Adrenal gland (tissue), 9 donors: ENCODE measurements at regions not wholly inside any gene's neighbourhood (a gene's known extent, or its start where the extent isn't known, plus 50 kb on each side); places are given as distances from the start of the nearest gene placed in this dataset.

ENCODE experiments used
- DNase-seq, 7 donors: peaks; one replicate each; pipeline ENCODE4 v3.0.0-alpha.2; 2019 to 2020
- H3K27ac ChIP-seq, 5 donors: fragments of 200-600 bp; sonication (generic) in 4 of 5; 1 replicate in 3 of 5; 2 replicates in 2 of 5; pipeline versions ENCODE4 v1.5.1 to v1.8.0; 2016 to 2020; ENCODE audit warnings: mild to moderate bottlenecking in 1 of 5
- H3K27me3 ChIP-seq: fragments of 200-600 bp; 2 replicates; pipeline ENCODE4 v1.8.0; 2021
- H3K36me3 ChIP-seq, 2 donors: fragments of 200-600 bp; replicated peaks in 1 of 2; 1 replicate in 1 of 2; 2 replicates in 1 of 2; pipeline versions ENCODE4 v1.5.1 to v1.8.0; 2018 to 2022
- H3K4me1 ChIP-seq, 2 donors: fragments of 200-600 bp; replicated peaks in 1 of 2; 1 replicate in 1 of 2; 2 replicates in 1 of 2; pipeline versions ENCODE4 v1.5.1 to v1.8.0; 2018 to 2021
- H3K4me3 ChIP-seq, 4 donors: fragments of 200-600 bp; sonication (generic) in 3 of 4; one replicate each; pipeline ENCODE4 v1.5.1; 2016 to 2018
- H3K9me3 ChIP-seq, 3 donors: fragments of 200-600 bp; sonication (generic) in 1 of 3; replicated peaks in 1 of 3; 1 replicate in 2 of 3; 2 replicates in 1 of 3; pipeline versions ENCODE4 v1.5.1 to v1.8.0; 2016 to 2021
- POLR2A ChIP-seq, 2 donors: fragments of 450-650 bp; IDR thresholded peaks; one replicate each; pipeline ENCODE4 v1.6.1; 2017; ENCODE audit warnings: antibody characterized with exemption in 2 of 2, mild to moderate bottlenecking in 2 of 2, moderate library complexity in 1 of 2
- WGBS, 4 donors: extraction: QIAGEN DNeasy Blood & Tissue Kit in 2 of 4; methylation state at CpG; one replicate each; pipeline versions ENCODE4 v1.1.5 to v1.1.7; 2013 to 2017; 5-methylcytosine and 5-hydroxymethylcytosine counted together
- intact Hi-C, 2 donors: fragments of 100-400 bp; cut with DNase I; formaldehyde crosslinking; loops; one replicate each; pipeline versions ENCODE4 v1.14.1 to v1.15.0; 2022 to 2023
- TF ChIP-seq, protein P1 (sequence below), 6 experiments: fragments of 450-650 bp in 4 of 6; fragments of 200-600 bp in 2 of 6; sonication (generic) in 1 of 6; IDR thresholded peaks; 1 replicate in 5 of 6; 2 replicates in 1 of 6; pipeline versions ENCODE4 v1.5.1 to v1.8.0; 2016 to 2021; ENCODE audit warnings: antibody characterized with exemption in 6 of 6, mild to moderate bottlenecking in 2 of 6, moderate library complexity in 1 of 6
- donor health status: healthy with polysubstance abuse.
- donor health status: Bipolar disorder and iron deficiency.
- donor health status: DM: yes; HTN: yes; CAD: no.
- donor health status: DM: no; HTN: no; CAD: no.
- donor health status: DM: no; HTN: no; CAD: no.

DNA sequence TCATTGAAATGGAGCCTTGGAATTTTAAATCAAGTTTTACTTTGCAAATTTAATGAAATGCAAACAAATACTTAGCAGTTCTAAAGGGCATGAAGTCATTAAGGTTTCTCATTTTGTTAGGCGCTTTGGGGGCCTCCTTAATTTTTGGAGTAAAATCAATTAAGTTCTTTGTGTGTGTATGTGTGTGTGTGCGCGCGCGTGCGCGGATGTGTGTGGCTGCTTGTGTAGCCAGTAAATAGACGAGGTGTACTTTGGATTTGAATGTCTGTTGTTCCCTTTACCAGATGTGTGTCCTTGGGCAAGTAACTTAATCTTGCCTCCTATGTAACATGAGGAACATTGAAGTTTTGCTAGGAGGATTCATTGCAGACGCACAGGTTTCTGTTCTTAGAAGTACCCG lies 1051.4 kb upstream of the EEF2KMT start:
- no peak overlapping the region for H3K27ac ChIP-seq
- no peaks in the 10 kb centered on the region for H3K4me1 ChIP-seq
- intact Hi-C loops, result no loop called here
- whole genome bisulfite sequencing, 4 donors, result 84 to 87% (median 85%) methylated on average over 10 of the region's 10 CpGs
- no peaks in the 10 kb centered on the region for H3K27me3 ChIP-seq
- no peaks in the 10 kb centered on the region for H3K36me3 ChIP-seq
- H3K9me3 ChIP-seq, result no peaks in the 10 kb centered on the region
- H3K4me3 ChIP-seq, result no peak overlapping the region
- TF ChIP-seq POLR2A (IDR thresholded peaks at IDR 0.05), result no peak
- TF ChIP-seq, protein P1, sequence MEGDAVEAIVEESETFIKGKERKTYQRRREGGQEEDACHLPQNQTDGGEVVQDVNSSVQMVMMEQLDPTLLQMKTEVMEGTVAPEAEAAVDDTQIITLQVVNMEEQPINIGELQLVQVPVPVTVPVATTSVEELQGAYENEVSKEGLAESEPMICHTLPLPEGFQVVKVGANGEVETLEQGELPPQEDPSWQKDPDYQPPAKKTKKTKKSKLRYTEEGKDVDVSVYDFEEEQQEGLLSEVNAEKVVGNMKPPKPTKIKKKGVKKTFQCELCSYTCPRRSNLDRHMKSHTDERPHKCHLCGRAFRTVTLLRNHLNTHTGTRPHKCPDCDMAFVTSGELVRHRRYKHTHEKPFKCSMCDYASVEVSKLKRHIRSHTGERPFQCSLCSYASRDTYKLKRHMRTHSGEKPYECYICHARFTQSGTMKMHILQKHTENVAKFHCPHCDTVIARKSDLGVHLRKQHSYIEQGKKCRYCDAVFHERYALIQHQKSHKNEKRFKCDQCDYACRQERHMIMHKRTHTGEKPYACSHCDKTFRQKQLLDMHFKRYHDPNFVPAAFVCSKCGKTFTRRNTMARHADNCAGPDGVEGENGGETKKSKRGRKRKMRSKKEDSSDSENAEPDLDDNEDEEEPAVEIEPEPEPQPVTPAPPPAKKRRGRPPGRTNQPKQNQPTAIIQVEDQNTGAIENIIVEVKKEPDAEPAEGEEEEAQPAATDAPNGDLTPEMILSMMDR (IDR thresholded peaks at IDR 0.05), result no peak
- DNase-seq, result no peak

DNA sequence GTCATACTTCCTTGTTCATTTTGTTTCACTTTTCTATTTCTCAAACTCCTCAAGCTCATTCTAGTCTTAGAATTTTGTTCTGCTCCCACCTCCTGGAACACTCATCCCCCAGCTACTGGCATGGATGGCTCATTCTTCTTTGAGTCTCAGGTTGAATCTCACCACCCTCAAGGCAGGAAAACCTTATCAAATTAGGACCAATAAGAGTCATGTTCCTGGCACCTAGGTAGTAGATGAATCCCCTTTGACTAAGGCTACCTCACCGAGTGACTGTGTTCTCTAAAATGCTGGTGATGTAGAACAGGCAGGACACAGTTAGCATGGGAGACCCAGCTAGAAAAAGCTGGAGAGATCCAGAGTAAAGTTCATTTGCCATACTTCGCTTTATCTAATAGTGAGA lies 1050.8 kb upstream of the EEF2KMT start:
- intact Hi-C loops, result no loop called here
- no peaks in the 10 kb centered on the region for H3K4me1 ChIP-seq
- H3K27me3 ChIP-seq, result no peaks in the 10 kb centered on the region
- H3K36me3 ChIP-seq, result no peaks in the 10 kb centered on the region
- no peak overlapping the region for H3K4me3 ChIP-seq
- WGBS, 4 donors, result 70 to 76% (median 72%) methylated on average over 2 of the region's 2 CpGs
- no peak for DNase-seq
- H3K27ac ChIP-seq, result no peak overlapping the region
- no peaks in the 10 kb centered on the region for H3K9me3 ChIP-seq
- TF ChIP-seq, protein P1 (IDR thresholded peaks at IDR 0.05), result no peak
- TF ChIP-seq POLR2A (IDR thresholded peaks at IDR 0.05), result no peak

DNA sequence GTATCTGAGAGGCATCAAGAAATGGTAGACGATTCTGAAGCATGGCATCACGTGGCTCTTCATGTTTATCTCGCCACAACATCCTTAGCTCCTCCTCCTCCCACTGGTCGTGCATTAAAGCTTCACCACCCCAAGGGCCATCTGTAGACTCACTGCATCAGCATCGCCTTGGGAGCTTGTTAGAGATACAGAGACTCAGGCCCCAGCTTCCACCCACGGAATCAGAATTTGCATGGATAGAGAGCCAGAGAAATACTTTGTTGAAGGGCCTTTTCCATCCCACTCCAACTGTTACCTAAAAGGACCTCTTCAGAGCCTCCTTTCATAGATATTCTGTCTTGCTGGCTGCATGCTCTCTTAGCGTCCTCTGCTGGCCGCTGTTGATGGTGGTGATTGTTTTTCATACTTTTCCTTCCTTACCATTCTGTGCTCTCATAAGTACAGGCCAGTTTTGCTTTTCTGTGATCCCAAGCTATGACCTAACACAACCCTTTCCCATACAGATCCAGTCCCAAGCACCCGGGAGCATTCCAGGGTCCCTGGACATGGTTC lies 1049.4 kb upstream of the EEF2KMT start:
- TF ChIP-seq, protein P1 (IDR thresholded peaks at IDR 0.05), result no peak
- no peak for TF ChIP-seq POLR2A (IDR thresholded peaks at IDR 0.05)
- DNase-seq, result no peak
- no peaks in the 10 kb centered on the region for H3K27me3 ChIP-seq
- no peaks in the 10 kb centered on the region for H3K36me3 ChIP-seq
- intact Hi-C loops, result no loop called here
- H3K4me1 ChIP-seq, result no peaks in the 10 kb centered on the region
- H3K4me3 ChIP-seq, result no peak overlapping the region
- H3K27ac ChIP-seq, result no peak overlapping the region
- WGBS, 4 donors, result 47 to 64% (median 61%) methylated on average over 8 to 9 of the region's 9 CpGs
- H3K9me3 ChIP-seq, result no peaks in the 10 kb centered on the region

DNA sequence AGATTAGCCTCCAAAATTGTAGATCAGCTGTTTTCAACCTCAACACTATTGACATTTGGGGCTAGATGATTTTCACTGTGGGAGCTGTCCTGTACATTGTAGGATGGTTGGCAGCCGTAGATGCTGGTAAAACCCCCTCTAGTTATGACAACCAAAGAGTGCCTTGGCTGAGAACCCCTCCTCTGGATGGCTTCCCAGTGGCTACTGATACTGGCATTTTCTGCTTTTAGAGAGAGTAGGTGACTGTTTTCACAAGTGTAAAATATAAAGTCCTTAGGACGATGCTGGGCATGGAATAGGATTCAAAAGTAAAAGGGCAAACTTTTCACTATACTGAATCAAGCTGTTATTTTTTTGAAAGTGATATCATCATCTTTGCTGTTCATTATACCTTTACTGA lies 1048.8 kb upstream of the EEF2KMT start:
- 78 to 85% (median 82%) methylated on average over 2 of the region's 2 CpGs for WGBS, 4 donors
- DNase-seq, result no peak
- H3K9me3 ChIP-seq, result no peaks in the 10 kb centered on the region
- TF ChIP-seq POLR2A (IDR thresholded peaks at IDR 0.05), result no peak
- TF ChIP-seq, protein P1 (IDR thresholded peaks at IDR 0.05), result no peak
- intact Hi-C loops, result no loop called here
- H3K27ac ChIP-seq, result no peak overlapping the region
- no peak overlapping the region for H3K4me3 ChIP-seq
- no peaks in the 10 kb centered on the region for H3K27me3 ChIP-seq
- no peaks in the 10 kb centered on the region for H3K4me1 ChIP-seq
- no peaks in the 10 kb centered on the region for H3K36me3 ChIP-seq
